ENCODE measurements at regions not wholly inside any gene's neighbourhood (a gene's known extent, or its start where the extent isn't known, plus 50 kb on each side); places are given as distances from the start of the nearest gene placed in this dataset.

DNA sequence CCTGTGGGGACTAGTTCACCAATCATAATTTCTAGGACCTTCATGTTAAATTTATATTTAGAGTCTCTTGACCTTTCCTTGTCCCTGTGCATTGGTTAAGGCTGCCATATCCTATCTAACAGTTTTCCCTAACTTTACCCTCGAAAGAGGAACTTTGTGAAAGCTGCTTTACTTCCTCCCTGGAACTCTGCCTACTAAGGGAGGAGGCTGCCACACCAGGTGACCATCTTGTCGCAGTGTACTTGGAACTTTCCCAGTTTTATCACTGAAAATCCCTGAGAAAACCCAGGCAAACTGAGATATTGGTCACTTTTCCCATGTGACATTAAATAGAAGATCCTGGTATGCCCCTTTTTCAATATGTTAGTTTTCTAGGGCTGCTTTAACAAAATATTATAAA, 317.6 kb upstream of the TSHZ2 start:
- no peak for TF ChIP-seq POLR2AphosphoS5 (IDR thresholded peaks at IDR 0.05)
- TF ChIP-seq POLR2A (IDR thresholded peaks at IDR 0.05) = no peak

Data from prostate gland (tissue), 1 donor.